CD4-positive, alpha-beta T cell treated with Interleukin-15 for 1 hour (primary cell): ENCODE measurements at regions not wholly inside any gene's neighbourhood (a gene's known extent, or its start where the extent isn't known, plus 50 kb on each side); places are given as distances from the start of the nearest gene placed in this dataset.

Experiments
- DNase-seq: peaks from one replicate; pipeline ENCODE4 v3.0.0-alpha.2; 2020

DNA sequence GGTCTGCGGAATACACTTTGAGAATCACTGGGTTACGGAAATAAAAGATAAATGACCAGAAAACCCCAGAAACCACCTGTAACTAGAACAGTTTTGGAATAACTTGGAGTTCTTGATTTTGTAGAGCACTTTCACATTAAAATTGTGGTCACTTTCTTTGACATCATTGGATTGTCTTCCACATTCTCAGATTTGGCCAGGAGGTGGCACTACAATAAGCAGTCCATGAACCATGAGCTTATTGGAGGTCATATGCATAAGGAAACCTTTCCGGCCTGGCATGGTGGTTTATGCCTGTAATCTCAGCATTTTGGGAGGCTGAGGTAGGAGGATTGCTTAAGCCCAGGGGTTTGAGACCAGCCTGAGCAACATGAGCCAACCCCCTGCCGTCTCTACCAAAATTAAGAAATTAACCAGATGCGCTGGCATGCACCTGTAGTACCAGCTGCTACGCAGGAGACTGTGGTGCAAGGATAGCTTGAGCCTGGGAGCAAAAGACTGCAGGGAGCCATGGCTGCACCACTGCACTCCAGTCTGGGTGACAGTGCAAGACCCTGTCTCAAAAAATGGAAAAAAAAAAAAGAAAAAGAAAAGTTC, 107.7 kb upstream of the CAND1 start:
- no peak for DNase-seq

DNA sequence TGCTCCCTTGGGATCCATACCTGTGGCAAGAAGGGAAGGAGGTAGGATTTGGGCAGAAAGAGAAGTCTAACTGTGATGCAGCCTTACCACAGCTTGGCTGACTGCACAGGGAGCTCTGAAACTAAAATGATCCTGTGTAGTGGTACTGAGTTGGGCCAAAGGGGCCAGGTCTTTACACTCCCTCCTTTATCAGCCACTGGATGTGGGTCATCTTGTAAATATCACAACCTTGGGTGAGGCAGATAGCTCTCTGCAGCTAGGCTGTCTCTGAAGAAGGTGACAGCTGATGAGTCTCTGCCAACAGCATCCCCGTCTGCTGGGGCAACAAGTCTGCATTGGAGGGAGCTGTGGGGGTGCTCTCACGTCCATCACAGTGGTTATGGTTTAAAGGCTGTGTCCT, 95.9 kb upstream of the CAND1 start:
- DNase-seq: no peak

- no peak for DNase-seq
These were observed 86.6 kb upstream of the CAND1 start for GRCh38 chr12:67182551-67182950.

DNA sequence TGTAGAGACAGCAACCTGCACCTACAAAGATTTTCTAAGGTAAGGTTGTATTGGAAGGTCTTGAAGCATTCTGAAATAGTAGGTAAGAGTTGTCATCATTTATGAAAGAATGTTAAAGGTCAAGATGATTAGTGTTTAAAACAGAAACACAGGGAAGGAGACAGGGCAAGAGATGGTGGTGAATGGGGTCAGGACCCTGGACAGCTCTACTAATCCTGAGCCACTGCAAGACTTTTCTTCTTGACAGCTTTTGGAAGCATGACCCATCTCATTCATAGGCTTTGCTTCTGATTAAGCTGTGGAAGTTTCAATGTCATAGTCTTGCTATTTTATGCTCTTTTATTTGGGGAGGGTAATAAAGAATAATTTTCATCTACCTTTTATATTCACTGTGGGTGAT, 75.5 kb upstream of the CAND1 start:
- DNase-seq: no peak

GRCh38 chr12:67200386-67200785, 68.8 kb upstream of the CAND1 start:
- no peak for DNase-seq

DNA sequence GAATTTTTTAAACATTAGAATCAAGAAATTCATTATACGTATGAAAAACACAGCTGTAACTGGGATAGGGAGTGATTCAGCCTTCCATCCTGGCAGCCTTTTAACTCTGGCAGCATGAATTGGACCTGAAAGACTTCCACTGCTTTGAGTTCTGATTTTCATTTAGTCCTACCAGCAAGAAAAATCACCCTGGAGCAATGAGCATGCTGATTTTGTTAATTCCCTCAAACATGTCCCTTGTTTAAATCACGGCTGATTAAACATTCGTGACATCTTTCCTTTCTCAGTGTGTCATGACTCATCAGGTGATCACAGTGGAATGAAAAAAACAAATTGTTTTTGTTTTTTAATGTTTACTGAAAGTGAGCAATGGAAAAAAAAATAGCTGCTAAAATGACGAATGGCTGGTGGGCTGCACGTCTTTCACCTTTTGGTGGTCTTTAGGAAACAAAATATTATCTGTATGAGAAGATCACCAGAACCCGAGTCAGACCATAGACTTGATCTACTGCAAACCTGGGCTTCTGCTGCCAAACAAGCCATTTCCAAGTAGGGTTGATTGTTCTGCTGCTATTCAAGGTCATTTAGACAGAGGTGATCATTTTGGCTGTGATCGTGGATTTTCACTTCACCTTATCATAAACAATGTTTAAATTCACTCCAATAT, 67.0 kb upstream of the CAND1 start:
- DNase-seq: no peak

GRCh38 chr12:67202678-67203012, 66.5 kb upstream of the CAND1 start:
- no peak for DNase-seq

GRCh38 chr12:67208281-67209067, 60.7 kb upstream of the CAND1 start:
- DNase-seq: no peak

DNA sequence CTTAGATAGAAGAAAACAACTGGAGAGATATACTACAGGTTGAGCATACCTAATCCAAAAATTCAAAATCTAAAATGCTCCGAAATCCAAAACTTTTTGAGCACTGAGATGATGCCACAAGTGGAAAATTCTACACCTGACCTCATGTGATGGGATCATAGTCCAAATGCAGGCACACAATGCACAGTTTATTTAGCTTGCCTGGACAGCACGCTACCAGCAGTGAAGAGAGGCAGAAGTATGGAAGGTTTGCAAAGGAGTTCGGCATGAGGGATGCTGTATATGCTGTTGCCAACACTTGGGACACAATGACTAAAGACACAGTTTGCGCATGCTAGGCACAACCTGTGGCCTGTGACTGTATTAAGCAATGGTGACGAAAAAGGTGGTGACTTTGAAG, 58.1 kb upstream of the CAND1 start:
- no peak for DNase-seq

GRCh38 chr12:67211494-67211893, 57.7 kb upstream of the CAND1 start:
- DNase-seq: no peak

DNA sequence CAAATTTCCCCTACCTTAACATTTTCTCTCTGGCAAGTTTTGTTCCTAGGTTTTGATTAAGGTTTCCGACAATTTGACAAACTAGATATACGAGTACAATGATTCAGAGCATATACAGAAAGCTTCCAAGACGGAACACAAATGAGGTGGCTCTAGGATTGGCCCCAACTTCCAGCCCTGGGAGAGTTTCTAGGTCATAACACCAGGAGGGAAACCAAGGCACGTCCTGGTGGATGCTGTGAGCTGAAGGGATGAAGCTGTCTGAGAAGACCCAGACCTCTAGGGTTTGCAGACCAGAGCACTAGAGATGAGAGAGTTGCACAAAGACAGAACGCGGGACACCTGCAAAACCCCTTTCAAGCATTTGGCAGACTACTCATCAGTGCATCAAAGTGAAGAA, 51.5 kb upstream of the CAND1 start:
- no peak for DNase-seq
